GM12878 (cell line): ENCODE measurements at regions not wholly inside any gene's neighbourhood (a gene's known extent, or its start where the extent isn't known, plus 50 kb on each side); places are given as distances from the start of the nearest gene placed in this dataset.

Source experiments
- ATAC-seq: fragments of 200-7000 bp; cut with Tn5 transposase; 3 replicates; pipeline ENCODE4 v1.9.1; 2020; ENCODE audit warnings: mild to moderate bottlenecking, moderate library complexity
- BruUV-seq: library from RNA; stranded (reverse); fragments of 400-500 nt; replicated peaks from 2 replicates; lab custom pipeline; 2021; lab: Mats Ljungman, UMichigan
- CTCF ChIA-PET: fragments of 300-600 bp; sonication (Branson Sonifier 250); formaldehyde crosslinking; extraction: SDS; loops from one replicate; lab custom pipeline; 2021; ENCODE audit warnings: inconsistent platforms; lab: Yijun Ruan, JAX
- POLR2A ChIA-PET: fragments of 350-600 bp; formaldehyde crosslinking; extraction: SDS; loops from one replicate; lab custom pipeline; 2021; ENCODE audit warnings: inconsistent platforms; lab: Charles Lee
- RAD21 ChIA-PET: fragments of 300-600 bp; sonication (Branson Sonifier 250); formaldehyde crosslinking; loops from one replicate; lab custom pipeline; 2023; ENCODE audit warnings: antibody characterized with exemption; ENCODE audit not compliant: unreplicated experiment; lab: Charles Lee
- SMC1A ChIA-PET: fragments of 300-600 bp; sonication (Branson Sonifier 250); formaldehyde crosslinking; loops from one replicate; lab custom pipeline; 2023; ENCODE audit not compliant: unreplicated experiment, uncharacterized antibody; lab: Charles Lee
- DNase-seq: peaks from one replicate; pipeline ENCODE4 v3.0.0-alpha.2; 2011; ENCODE audit warnings: low read depth, low spot score
- FAIRE-seq: peaks from 3 replicates; lab custom pipeline; 2011; peaks lifted over from hg19 to GRCh38; lab: Jason Lieb, UNC
- H2AFZ ChIP-seq: 2 replicates; pipeline ENCODE4 v1.6.0; 2011; ENCODE audit warnings: low read depth, low read length, control low read depth; ENCODE audit not compliant: control insufficient read depth
- H3K27ac ChIP-seq: 2 replicates; pipeline ENCODE4 v1.5.1; 2011; ENCODE audit warnings: control low read depth; ENCODE audit not compliant: control insufficient read depth, insufficient read depth
- H3K27me3 ChIP-seq, 2 experiments: replicated peaks in 1 of 2; 2 replicates each; pipeline versions ENCODE4 v1.6.0 to v1.6.1; 2011; ENCODE audit warnings: low read length in 1 of 2; ENCODE audit not compliant: control insufficient read depth in 2 of 2, insufficient read depth in 2 of 2
- H3K36me3 ChIP-seq, 2 experiments: 2 replicates each; pipeline ENCODE4 v1.5.1; 2011; ENCODE audit warnings: low read length in 1 of 2; ENCODE audit not compliant: control insufficient read depth in 2 of 2, insufficient read depth in 2 of 2
- H3K4me1 ChIP-seq: 2 replicates; pipeline ENCODE4 v1.6.1; 2011; ENCODE audit warnings: mild to moderate bottlenecking, low read length, moderate library complexity, mixed read lengths; ENCODE audit not compliant: control insufficient read depth, insufficient read depth
- H3K4me2 ChIP-seq: 2 replicates; pipeline ENCODE4 v1.6.0; 2011; ENCODE audit warnings: control low read depth; ENCODE audit not compliant: control insufficient read depth, insufficient read depth
- H3K4me3 ChIP-seq: fragments of 200-600 bp; sonication (generic); 2 replicates; pipeline ENCODE4 v1.5.1; 2016
- H3K79me2 ChIP-seq: 2 replicates; pipeline ENCODE4 v1.6.0; 2011; ENCODE audit warnings: low read length; ENCODE audit not compliant: control insufficient read depth, insufficient read depth
- H3K9ac ChIP-seq: 2 replicates; pipeline ENCODE4 v1.8.0; 2011; ENCODE audit warnings: low read length, control low read depth, mixed read lengths; ENCODE audit not compliant: control insufficient read depth, insufficient read depth
- H3K9me3 ChIP-seq: replicated peaks from 3 replicates; pipeline ENCODE4 v1.5.1; 2011; ENCODE audit warnings: mild to moderate bottlenecking, low read length; ENCODE audit not compliant: control insufficient read depth, insufficient read depth
- H4K20me1 ChIP-seq: 2 replicates; pipeline ENCODE4 v1.6.0; 2011; ENCODE audit not compliant: control insufficient read depth, insufficient read depth
- CEBPB ChIP-seq, 2 experiments: fragments of 150-350 bp in 1 of 2; IDR thresholded peaks; 2 replicates each; pipeline ENCODE4 v1.6.1; 2012 to 2014; ENCODE audit warnings: low read depth in 2 of 2, low read length in 2 of 2, borderline replicate concordance in 1 of 2, inconsistent platforms in 1 of 2
- EZH2 ChIP-seq: IDR thresholded peaks from 2 replicates; pipeline ENCODE4 v1.6.1; 2012; ENCODE audit warnings: low read depth, mild to moderate bottlenecking, control low read depth, inconsistent platforms, low read length, borderline replicate concordance; ENCODE audit not compliant: control insufficient read depth
- KDM1A ChIP-seq: fragments of 200-600 bp; sonication (generic); IDR thresholded peaks from 2 replicates; pipeline ENCODE4 v1.6.1; 2016; ENCODE audit warnings: borderline replicate concordance
- NFXL1 ChIP-seq: fragments of 450-650 bp; IDR thresholded peaks from 2 replicates; pipeline ENCODE4 v1.6.1; 2017; ENCODE audit warnings: antibody characterized with exemption, mild to moderate bottlenecking, borderline replicate concordance
- RBBP5 ChIP-seq: fragments of 200-600 bp; sonication (generic); conservative IDR thresholded peaks from 2 replicates; pipeline ENCODE4 v1.6.1; 2016
- RCOR1 ChIP-seq: conservative IDR thresholded peaks from 2 replicates; pipeline ENCODE4 v1.6.1; 2012; ENCODE audit warnings: low read depth, low read length, improper control_type of control experiment
- STAT3 ChIP-seq: IDR thresholded peaks from 2 replicates; pipeline ENCODE4 v1.6.1; 2011; ENCODE audit warnings: low read depth, low read length, improper control_type of control experiment
- TARDBP ChIP-seq: IDR thresholded peaks from 2 replicates; pipeline ENCODE4 v1.6.1; 2016; ENCODE audit warnings: borderline replicate concordance
- ZSCAN29 ChIP-seq: fragments of 450-650 bp; IDR thresholded peaks from 2 replicates; pipeline ENCODE4 v1.6.1; 2017; ENCODE audit warnings: mild to moderate bottlenecking, moderate library complexity
- WGBS: methylation state at CpG from one replicate; pipeline ENCODE4 v1.1.6; 2016; ENCODE audit warnings: low lambda C conversion rate; ENCODE audit not compliant: insufficient replicate concordance, insufficient coverage; ENCODE audit errors: missing lambda C conversion rate; 5-methylcytosine and 5-hydroxymethylcytosine counted together
- in situ Hi-C: fragments of 300-500 bp; cut with MboI; formaldehyde crosslinking; loops from 9 replicates; pipeline ENCODE4 v1.14.3; 2018; ENCODE audit warnings: mixed read lengths
- intact Hi-C: fragments of 100-400 bp; cut with micrococcal nuclease; formaldehyde crosslinking; loops from one replicate; pipeline ENCODE4 v1.14.2; 2022; ENCODE audit not compliant: unreplicated experiment

GRCh38 chr2:219851169-219851568 lies 223.7 kb downstream of the SLC4A3 start:
- Histone ChIP-seq H4K20me1 (no peaks in the 10 kb centered on the region), H3K9ac (no peak overlapping the region), H3K4me3 (no peak overlapping the region), H3K79me2 (no peaks in the 10 kb centered on the region), H3K9me3 (no peaks in the 10 kb centered on the region), H2AFZ (no peak overlapping the region), H3K4me2 (no peak overlapping the region), H3K27ac (no peak overlapping the region), H3K4me1 (no peaks in the 10 kb centered on the region), H3K27me3 (peaks cover 0 to 2% of the 10 kb centered on the region in 2 experiments; a peak in 2 of 4 replicates), H3K36me3 (no peaks in the 10 kb centered on the region)
- POLR2A ChIA-PET, result no interaction called here
- whole genome bisulfite sequencing, result 56% methylated on average over 6 of the region's 6 CpGs
- ATAC-seq (no peak), FAIRE-seq (no peak), DNase-seq (no peak)
- no TSS peak for BruUV-seq
- intact Hi-C loops (no loop called here), in situ Hi-C loops (no loop called here)
- SMC1A ChIA-PET, result no interaction called here
- CTCF ChIA-PET, result no interaction called here
- RAD21 ChIA-PET, result no interaction called here
- TF ChIP-seq CEBPB (IDR thresholded peaks at IDR 0.05; ENCODE audit: borderline replicate concordance in 1 of 2, low read depth in 2 of 2, low read length in 2 of 2) (no peak), TARDBP (no peak), ZSCAN29 (no peak), NFXL1 (no peak)

DNA sequence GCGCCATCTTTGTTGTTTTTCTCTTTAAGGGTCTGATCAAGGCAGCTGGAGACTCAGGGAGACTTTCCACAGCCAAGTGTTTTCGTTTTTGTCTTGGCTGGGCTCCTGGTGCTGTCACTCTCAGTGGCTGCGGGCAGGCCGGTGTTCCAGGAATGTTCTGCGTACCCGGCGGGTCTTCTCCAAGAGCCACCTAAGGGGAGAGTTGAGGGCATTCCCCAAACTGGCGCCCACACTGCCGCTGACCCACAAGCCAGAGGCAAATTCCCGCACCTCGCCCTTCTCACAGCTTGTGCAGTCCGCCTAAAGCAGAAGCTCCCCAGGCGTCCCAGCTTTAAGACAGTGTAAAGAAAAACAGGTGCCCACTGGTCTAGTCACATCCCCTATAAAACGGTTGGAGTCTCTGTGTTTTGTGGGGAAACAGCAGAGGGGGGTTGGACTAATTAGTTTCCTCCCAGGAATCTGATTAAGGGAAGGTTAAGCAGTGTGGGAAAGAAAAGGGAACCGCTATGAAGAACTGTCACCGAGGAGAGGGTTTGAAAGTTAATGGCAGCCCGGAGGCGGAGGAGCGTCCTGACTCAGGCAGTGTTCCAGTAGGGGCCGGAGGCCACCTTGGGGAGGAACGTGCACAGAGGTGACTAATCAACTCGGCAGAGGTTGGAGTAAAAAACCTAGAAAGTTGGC lies 224.5 kb downstream of the SLC4A3 start:
- H3K4me2 ChIP-seq, result no peak overlapping the region
- POLR2A ChIA-PET, result no interaction called here
- SMC1A ChIA-PET, result no interaction called here
- BruUV-seq, result no TSS peak
- TF ChIP-seq RCOR1, result no peak
- no peak for TF ChIP-seq STAT3
- TF ChIP-seq RBBP5, result no peak
- no peak for TF ChIP-seq EZH2
- TF ChIP-seq KDM1A, result no peak
- TF ChIP-seq, all 136 proteins: peak for 0
- WGBS, result 35% methylated on average over 22 of the region's 22 CpGs
- no peaks in the 10 kb centered on the region for H3K79me2 ChIP-seq
- H3K9me3 ChIP-seq, result no peaks in the 10 kb centered on the region
- no peak overlapping the region for H2AFZ ChIP-seq
- H3K36me3 ChIP-seq, result no peaks in the 10 kb centered on the region
- peaks cover 0 to 2% of the 10 kb centered on the region in 2 experiments; a peak in 2 of 4 replicates for H3K27me3 ChIP-seq
- DNase-seq (no peak), FAIRE-seq (no peak), ATAC-seq (no peak)
- ChIA-PET RAD21 (no interaction called here), CTCF (no interaction called here)
- no peak overlapping the region for H3K27ac ChIP-seq
- in situ Hi-C loops, result no loop called here
- no peak overlapping the region for H3K4me3 ChIP-seq
- H3K9ac ChIP-seq, result no peak overlapping the region
- no peaks in the 10 kb centered on the region for H3K4me1 ChIP-seq
- no peaks in the 10 kb centered on the region for H4K20me1 ChIP-seq
- intact Hi-C loops, result no loop called here
